ENCODE measurements at regions not wholly inside any gene's neighbourhood (a gene's known extent, or its start where the extent isn't known, plus 50 kb on each side); places are given as distances from the start of the nearest gene placed in this dataset.
"Not testable (repeated sequence)": the region's sequence is repeated elsewhere in the genome, so short reads cannot be mapped to it uniquely, and the experiment has no call there.

DNA sequence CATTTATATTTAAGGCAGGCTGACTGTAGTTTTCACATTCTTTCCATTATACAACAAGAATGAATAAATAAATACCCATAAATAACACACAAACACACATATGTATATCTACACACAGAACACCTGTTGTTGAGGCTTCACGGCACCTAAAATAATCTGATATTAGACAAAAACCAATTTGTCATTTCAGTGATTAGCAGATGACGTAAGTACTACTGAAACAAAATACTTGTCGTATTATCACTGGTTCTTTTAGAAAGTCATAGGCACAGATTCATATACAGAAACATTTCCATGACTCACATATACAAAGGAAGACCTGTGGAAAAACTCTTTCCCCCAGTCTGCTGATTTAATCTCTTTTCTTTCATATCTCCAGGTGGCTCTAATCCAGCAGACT lies 1113.4 kb upstream of the FANCL start:
- no peaks in the 10 kb centered on the region for H3K27me3 Mint-ChIP-seq (ENCODE audit: low read depth)
- no peaks in the 10 kb centered on the region for H3K9me3 Mint-ChIP-seq
- H3K4me1 Mint-ChIP-seq (ENCODE audit: low read depth), result no peaks in the 10 kb centered on the region
- DNase-seq, result no peak
- H3K4me3 Mint-ChIP-seq, result no peak overlapping the region
- H3K36me3 Mint-ChIP-seq (ENCODE audit: insufficient read depth), result no peaks in the 10 kb centered on the region
- ATAC-seq, result no peak

DNA sequence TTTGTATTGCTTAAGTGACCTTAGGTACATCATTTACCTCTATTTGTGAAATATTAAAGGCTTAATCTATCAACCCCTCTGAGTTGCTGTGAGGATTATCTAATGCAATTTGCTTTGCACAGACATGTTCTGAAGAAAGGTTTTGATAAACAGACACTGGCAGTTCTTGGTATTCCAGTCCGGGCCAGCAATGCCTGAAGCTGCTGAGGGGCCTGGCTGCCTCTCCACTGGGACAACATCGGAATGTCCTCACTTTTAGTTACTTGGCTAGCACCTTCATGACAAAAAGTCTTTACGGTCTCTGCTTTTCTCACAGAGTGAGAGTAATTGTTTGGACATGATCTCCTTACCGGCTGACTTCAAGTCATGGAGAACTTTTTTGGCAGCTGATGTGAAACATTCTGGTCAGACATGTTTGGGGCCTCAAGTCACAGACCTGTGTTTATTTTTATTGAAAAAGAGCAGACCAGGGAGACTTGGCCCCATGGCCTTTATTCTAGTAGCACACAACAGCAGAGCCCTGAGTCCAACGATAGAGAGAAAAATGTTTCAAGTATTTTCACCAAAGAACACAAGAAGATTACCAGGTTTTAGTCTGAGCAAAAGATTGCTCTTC lies 1112.3 kb upstream of the FANCL start:
- H3K4me1 Mint-ChIP-seq (ENCODE audit: low read depth), result no peaks in the 10 kb centered on the region
- H3K4me3 Mint-ChIP-seq, result no peak overlapping the region
- H3K27me3 Mint-ChIP-seq (ENCODE audit: low read depth), result no peaks in the 10 kb centered on the region
- DNase-seq (no peak), ATAC-seq (no peak)
- no peaks in the 10 kb centered on the region for H3K9me3 Mint-ChIP-seq
- H3K36me3 Mint-ChIP-seq (ENCODE audit: insufficient read depth), result no peaks in the 10 kb centered on the region

DNA sequence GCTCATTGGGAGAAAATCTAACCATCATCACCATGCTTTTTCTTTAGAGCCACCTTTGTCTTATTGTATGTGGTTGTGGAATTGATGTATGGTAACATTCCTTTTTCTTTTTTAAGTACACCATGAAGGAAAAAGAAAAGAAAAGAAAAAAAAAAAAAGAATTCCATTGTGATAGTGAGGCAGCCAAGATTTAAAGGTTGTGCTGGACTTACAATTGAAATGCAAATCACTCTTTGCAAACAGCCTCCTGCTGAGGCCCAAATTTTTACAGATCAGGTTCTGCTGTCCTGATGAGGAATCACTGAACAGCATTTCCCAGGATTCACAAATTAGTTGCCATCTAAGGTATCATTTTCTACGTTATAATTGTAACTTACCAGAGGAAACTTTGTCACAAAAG lies 1101.0 kb upstream of the FANCL start:
- ATAC-seq (no peak), DNase-seq (no peak)
- Mint-ChIP-seq H3K9me3 (peaks cover 3% of the 10 kb centered on the region), H3K27me3 (ENCODE audit: low read depth) (no peaks in the 10 kb centered on the region), H3K4me3 (no peak overlapping the region), H3K4me1 (ENCODE audit: low read depth) (no peaks in the 10 kb centered on the region), H3K36me3 (ENCODE audit: insufficient read depth) (no peaks in the 10 kb centered on the region)

DNA sequence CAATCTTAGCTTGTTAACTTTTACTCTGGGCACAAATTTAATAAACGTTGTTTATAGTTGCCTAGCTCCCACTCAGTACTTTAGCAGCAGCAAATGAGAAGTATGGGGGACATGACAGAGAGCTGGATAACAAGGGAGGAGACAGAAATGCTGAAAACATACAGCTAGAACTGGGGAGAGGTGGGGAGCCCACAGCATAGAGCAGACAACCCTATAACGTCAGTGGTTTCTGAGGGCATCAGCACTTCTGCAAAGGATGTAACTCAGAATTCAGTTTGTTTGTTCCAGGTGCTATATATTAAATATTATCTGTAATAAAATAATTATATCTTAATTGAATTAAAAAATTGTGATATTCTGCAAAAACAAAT lies 1098.7 kb upstream of the FANCL start:
- Mint-ChIP-seq H3K27me3 (ENCODE audit: low read depth) (no peaks in the 10 kb centered on the region), H3K36me3 (ENCODE audit: insufficient read depth) (no peaks in the 10 kb centered on the region), H3K4me1 (ENCODE audit: low read depth) (no peaks in the 10 kb centered on the region), H3K4me3 (no peak overlapping the region), H3K9me3 (no peaks in the 10 kb centered on the region)
- ATAC-seq, result no peak
- no peak for DNase-seq

DNA sequence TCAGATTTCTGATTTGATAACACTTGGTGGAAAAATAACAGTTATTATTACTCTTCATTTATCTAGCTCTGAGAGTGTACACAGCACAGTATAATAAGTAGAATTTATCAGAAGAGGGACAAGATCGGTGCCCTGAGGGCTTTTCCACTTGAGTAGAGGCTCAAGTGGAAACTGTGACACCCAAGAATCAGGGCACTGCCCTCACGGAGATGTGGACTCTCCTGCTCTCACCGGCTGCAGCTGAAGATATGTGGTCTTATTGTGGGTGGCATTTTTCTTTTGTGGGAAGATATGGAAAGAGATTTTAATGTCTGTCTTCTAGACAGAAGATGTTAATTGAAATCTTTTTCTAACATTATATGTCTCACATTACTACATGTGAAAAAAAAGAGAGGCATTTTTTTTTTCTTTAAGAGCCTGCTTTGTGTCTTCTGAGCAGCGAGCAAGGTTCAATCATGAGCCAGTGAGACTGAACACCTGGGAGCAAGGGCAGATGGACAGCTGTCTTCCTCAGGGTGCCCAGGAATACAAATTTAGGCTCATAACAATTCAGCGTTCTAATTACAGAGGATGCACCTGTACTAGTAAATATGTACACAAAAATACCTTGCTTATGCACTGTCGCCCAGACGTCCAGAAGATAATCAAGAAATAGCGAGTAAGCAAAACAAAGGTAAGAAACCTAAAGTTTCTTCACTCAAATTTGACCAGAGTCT lies 1098.2 kb upstream of the FANCL start:
- no peaks in the 10 kb centered on the region for H3K36me3 Mint-ChIP-seq (ENCODE audit: insufficient read depth)
- no peaks in the 10 kb centered on the region for H3K4me1 Mint-ChIP-seq (ENCODE audit: low read depth)
- H3K4me3 Mint-ChIP-seq, result no peak overlapping the region
- ATAC-seq (no peak), DNase-seq (no peak)
- H3K9me3 Mint-ChIP-seq, result no peaks in the 10 kb centered on the region
- no peaks in the 10 kb centered on the region for H3K27me3 Mint-ChIP-seq (ENCODE audit: low read depth)

DNA sequence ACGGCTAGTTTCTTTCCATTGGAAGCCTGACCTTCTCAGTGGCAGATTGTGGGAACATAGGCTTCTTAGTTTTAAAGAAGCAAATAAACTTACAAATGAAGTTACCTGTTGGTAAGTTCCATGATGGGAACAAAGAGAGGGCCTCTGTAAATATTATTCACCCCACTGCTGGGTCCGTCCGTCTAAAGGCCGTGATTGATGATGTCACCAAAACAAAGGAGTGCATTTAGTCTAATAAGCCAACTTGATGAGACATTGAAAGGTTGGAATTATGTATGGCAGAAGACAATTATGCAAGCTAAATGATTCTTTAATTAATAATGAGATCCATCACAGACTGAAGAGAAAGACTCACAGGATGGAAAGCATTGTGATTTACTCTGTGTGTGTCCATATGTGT lies 1091.9 kb upstream of the FANCL start:
- no peaks in the 10 kb centered on the region for H3K27me3 Mint-ChIP-seq (ENCODE audit: low read depth)
- H3K36me3 Mint-ChIP-seq (ENCODE audit: insufficient read depth), result no peaks in the 10 kb centered on the region
- H3K4me3 Mint-ChIP-seq, result no peak overlapping the region
- H3K4me1 Mint-ChIP-seq (ENCODE audit: low read depth), result no peaks in the 10 kb centered on the region
- DNase-seq (no peak), ATAC-seq (no peak)
- H3K9me3 Mint-ChIP-seq, result no peaks in the 10 kb centered on the region

DNA sequence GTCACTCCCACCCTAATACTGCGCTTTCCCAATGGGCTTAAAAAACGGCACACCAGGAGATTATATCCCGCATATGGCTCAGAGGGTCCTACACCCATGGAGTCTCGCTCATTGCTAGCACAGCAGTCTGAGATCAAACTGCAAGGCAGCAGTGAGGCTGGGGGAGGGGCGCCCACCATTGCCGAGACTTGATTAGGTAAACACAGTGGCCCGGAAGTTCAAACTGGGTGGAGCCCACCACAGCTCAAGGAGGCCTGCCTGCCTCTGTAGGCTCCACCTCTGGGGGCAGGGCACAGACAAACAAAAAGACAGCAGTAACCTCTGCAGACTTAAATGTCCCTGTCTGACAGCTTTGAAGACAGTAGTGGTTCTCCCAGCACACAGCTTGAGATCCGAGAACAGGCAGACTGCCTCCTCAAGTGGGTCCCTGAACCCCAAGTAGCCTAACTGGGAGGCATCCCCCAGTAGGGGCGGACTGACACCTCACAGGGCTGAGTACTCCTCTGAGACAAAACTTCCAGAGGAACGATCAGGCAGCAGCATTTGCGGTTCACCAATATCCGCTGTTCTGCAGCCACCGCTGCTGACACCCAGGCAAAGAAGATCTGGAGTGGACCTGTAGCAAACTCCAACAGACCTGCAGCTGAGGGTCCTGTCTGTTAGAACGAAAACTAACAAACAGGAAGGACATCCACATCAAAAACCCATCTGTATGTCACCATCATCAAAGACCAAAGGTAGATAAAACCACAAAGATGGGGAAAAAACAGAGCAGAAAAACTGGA lies 1085.6 kb upstream of the FANCL start:
- ATAC-seq, H3K9me3 Mint-ChIP-seq: not testable (repeated sequence)

DNA sequence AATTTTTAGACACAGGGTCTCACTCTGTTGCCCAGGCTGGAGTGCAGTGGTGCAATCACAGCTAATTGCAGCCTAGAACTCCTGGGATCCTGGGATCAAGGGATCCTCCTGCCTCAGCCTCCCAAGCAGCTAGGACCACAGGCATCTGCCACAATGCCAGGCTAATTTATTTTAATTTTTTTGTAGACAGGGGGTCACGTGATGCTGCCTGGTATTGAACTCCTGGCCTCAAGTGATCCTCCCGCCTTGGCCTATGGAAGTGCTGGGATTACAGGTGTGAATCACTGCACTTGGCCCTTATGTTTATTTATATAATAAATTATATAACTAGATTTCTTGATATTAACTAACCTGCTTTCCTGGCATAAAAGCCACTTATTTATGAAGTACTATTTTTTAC lies 1081.7 kb upstream of the FANCL start:
- H3K4me3 Mint-ChIP-seq, result no peak overlapping the region

More for the DNA sequence above, 1085.6 kb upstream of the FANCL start:
- not testable (repeated sequence) for H3K36me3 Mint-ChIP-seq (ENCODE audit: insufficient read depth); DNase-seq; H3K27me3 Mint-ChIP-seq (ENCODE audit: low read depth); H3K4me3 Mint-ChIP-seq; H3K4me1 Mint-ChIP-seq (ENCODE audit: low read depth)

DNA sequence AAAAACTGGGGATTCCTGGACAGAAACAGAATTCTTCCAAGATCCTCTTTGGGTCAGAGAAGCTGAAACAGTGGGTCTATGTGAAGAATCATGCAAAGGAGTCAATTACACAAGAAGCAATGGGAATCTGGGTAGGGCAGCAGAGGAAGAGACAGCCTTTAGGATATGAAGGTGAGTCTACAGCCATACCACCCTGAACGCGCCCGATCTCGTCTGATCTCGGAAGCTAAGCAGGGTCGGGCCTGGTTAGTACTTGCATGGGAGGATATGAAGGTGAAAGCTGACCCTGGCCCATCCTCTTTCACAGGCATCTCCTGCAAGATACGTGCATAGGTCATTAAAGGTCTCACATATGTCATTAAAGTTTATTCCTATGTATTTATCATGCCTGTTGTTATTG lies 1080.9 kb upstream of the FANCL start:
- H3K4me1 Mint-ChIP-seq (ENCODE audit: low read depth), result no peaks in the 10 kb centered on the region

More for the DNA sequence above, 1081.7 kb upstream of the FANCL start:
- Mint-ChIP-seq H3K36me3 (ENCODE audit: insufficient read depth) (no peaks in the 10 kb centered on the region), H3K27me3 (ENCODE audit: low read depth) (no peaks in the 10 kb centered on the region), H3K9me3 (no peaks in the 10 kb centered on the region), H3K4me1 (ENCODE audit: low read depth) (no peaks in the 10 kb centered on the region)
- DNase-seq (no peak), ATAC-seq (no peak)

DNA sequence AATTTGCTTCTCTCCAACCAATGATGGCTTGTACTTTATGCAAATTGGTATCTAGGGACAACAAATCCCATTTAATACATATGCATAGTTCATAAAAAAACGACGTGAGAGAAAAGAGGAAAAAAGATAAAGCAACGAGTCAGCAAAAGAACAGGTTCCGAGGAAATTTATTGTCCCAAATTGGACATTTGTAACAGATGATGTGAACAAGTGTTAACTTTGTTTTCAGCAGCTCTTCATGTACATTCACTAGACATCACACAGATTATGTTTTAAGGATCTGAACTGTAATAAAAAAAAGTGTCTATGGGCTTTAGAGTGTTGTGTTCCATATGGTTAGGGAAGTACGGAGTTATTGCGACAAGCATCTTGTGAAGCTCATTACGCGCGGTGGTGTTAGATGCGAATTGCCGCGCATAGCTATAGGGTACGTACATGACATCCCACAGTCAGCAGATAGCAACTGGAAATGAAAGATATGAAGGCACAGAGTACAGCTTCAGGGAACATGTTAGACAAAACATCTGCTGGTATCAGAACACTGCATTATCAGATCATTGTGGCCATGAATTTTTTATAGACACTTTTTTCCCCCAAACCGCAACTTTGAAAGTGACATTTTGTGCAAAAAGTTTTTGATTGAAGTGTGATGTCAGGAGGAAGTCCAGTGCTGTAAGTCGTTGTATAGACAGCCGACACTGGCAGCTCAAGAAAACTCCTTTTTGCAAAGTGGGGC lies 1073.1 kb upstream of the FANCL start:
- DNase-seq, result no peak
- H3K4me3 Mint-ChIP-seq, result no peak overlapping the region
- no peak for ATAC-seq
- no peaks in the 10 kb centered on the region for H3K36me3 Mint-ChIP-seq (ENCODE audit: insufficient read depth)
- no peaks in the 10 kb centered on the region for H3K4me1 Mint-ChIP-seq (ENCODE audit: low read depth)
- no peaks in the 10 kb centered on the region for H3K9me3 Mint-ChIP-seq
- peaks cover 5% of the 10 kb centered on the region for H3K27me3 Mint-ChIP-seq (ENCODE audit: low read depth)

More for the DNA sequence above, 1080.9 kb upstream of the FANCL start:
- no peaks in the 10 kb centered on the region for H3K27me3 Mint-ChIP-seq (ENCODE audit: low read depth)
- ATAC-seq (no peak), DNase-seq (no peak)
- H3K36me3 Mint-ChIP-seq (ENCODE audit: insufficient read depth), result no peaks in the 10 kb centered on the region
- H3K4me3 Mint-ChIP-seq, result no peak overlapping the region
- no peaks in the 10 kb centered on the region for H3K9me3 Mint-ChIP-seq

DNA sequence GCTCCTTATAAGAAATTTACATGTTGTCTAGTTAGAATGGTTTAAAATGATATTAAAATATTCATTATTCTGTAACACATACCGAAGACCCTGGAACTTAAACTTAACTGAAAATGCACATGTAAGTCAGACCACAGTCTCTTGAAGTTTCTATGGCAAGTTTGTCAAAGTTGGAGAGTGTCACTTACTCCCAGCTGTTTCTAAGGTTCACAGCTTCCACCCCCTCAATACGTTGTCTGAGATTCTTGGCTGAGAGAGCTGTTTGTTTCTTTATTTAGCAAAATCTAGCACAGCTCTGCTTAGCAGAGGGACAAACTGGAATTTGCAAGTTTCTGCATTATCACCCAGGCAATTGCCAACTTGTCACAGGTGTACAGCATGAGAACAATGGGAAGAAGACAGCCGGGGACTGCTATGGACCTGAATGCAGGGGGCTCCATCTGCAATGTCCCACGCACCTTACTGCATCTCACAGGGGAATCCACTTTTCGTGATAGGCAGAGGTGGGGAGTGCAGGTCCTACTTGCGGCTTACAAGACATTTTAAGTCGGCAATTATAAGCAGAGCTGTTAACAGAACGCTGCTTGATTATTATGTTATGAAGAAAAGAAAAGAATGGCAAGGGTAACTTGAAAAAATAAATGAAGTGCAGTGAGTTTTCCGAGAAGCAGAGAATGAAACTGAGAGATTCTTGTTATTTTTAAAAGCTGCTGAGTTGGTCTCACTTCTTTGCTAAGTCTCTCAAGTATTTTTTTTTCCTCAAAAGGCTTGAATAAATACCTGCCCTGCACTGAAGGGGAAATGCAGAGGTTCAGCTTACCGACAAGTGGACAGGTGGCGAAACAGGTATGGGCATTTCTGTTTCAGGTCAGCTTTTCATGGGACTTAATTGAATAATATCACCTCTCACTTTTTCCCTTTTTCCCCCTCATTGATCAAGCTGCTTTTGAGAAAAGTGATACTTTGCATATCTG lies 1072.1 kb upstream of the FANCL start:
- no peak for ATAC-seq
- DNase-seq, result no peak
- Mint-ChIP-seq H3K36me3 (ENCODE audit: insufficient read depth) (no peaks in the 10 kb centered on the region), H3K4me3 (no peak overlapping the region), H3K4me1 (ENCODE audit: low read depth) (no peaks in the 10 kb centered on the region), H3K27me3 (ENCODE audit: low read depth) (peaks cover 7% of the 10 kb centered on the region), H3K9me3 (no peaks in the 10 kb centered on the region)

DNA sequence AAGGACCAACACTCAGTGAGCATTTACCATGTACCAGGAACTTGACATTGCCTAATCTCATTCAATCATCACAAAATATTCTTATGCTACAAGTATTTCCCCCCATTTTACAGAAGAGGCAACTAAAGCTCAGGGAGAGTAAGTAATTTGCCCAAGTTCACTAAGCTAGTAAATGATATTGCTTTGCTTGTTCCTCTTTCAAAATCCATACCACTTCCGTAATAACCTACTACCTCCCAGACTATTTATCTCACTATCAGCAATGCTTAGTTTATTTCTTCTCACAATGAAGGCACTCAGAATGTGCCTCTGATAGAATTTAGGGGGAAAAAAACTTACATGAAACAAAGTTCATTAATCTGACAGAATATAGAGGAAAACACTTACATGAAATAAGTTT lies 1070.9 kb upstream of the FANCL start:
- Mint-ChIP-seq H3K27me3 (ENCODE audit: low read depth) (peaks cover 7% of the 10 kb centered on the region), H3K36me3 (ENCODE audit: insufficient read depth) (no peaks in the 10 kb centered on the region), H3K9me3 (no peaks in the 10 kb centered on the region), H3K4me1 (ENCODE audit: low read depth) (no peaks in the 10 kb centered on the region), H3K4me3 (no peak overlapping the region)
- no peak for DNase-seq
- ATAC-seq, result no peak

DNA sequence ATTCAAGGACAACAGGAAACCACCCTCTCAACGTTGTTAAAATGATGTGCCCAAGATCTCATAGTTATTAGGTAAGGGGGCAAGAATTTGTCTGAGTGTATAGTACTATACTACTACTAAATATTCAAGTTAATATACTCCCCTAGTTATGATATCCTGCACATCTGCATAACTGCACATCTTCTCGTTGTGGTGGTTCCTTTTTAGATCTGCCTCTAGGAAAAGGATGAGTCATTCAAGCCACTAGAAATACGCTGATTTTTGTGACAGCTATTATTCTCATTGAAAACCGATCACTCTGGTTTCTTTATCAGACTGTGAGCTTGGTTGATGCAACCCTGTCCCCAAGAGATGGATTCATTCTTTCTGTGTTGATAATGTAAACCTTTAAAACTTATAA lies 1067.0 kb upstream of the FANCL start:
- no peak for ATAC-seq
- Mint-ChIP-seq H3K9me3 (no peaks in the 10 kb centered on the region), H3K4me3 (no peak overlapping the region), H3K4me1 (ENCODE audit: low read depth) (no peaks in the 10 kb centered on the region), H3K27me3 (ENCODE audit: low read depth) (peaks cover 7% of the 10 kb centered on the region), H3K36me3 (ENCODE audit: insufficient read depth) (no peaks in the 10 kb centered on the region)
- no peak for DNase-seq

Data from activated T-cell treated with anti-CD3 and anti-CD28 coated beads, Interleukin-2, amount 50 U/mL, for 4 hours (primary cell).